CD4-positive, CD25-positive, alpha-beta regulatory T cell (primary cell): ENCODE measurements at regions not wholly inside any gene's neighbourhood (a gene's known extent, or its start where the extent isn't known, plus 50 kb on each side); places are given as distances from the start of the nearest gene placed in this dataset.

Experiments
- ATAC-seq, 2 donors: fragments of 150-1000 bp; cut with Tn5 transposase; one replicate each; pipeline ENCODE4 v1.10.0; 2021; ENCODE audit warnings: low read depth in 2 of 2, moderate number of reproducible peaks in 2 of 2, moderate library complexity in 1 of 2
- DNase-seq, 3 donors: peaks; one replicate each; pipeline versions ENCODE4 v3.0.0 to v3.0.0-alpha.2; 2012 to 2022; ENCODE audit warnings: mixed read lengths in 1 of 3
- H3K27ac ChIP-seq: one replicate; pipeline ENCODE4 v1.7.0; 2013; ENCODE audit warnings: mild to moderate bottlenecking, low read length; ENCODE audit not compliant: insufficient read depth, poor library complexity, severe bottlenecking
- H3K27me3 ChIP-seq: one replicate; pipeline ENCODE4 v1.7.0; 2013; ENCODE audit warnings: low read length; ENCODE audit not compliant: control insufficient read depth, insufficient read depth
- H3K36me3 ChIP-seq: one replicate; pipeline ENCODE4 v1.7.0; 2013; ENCODE audit warnings: mild to moderate bottlenecking, low read length, moderate library complexity; ENCODE audit not compliant: control insufficient read depth, insufficient read depth
- H3K4me1 ChIP-seq: 2 replicates; pipeline ENCODE4 v1.7.0; 2013; ENCODE audit warnings: mild to moderate bottlenecking, low read length; ENCODE audit not compliant: insufficient read depth, control insufficient read depth, poor library complexity, severe bottlenecking
- H3K4me3 ChIP-seq: one replicate; pipeline ENCODE4 v1.7.0; 2013; ENCODE audit warnings: low read depth, mild to moderate bottlenecking, low read length, moderate library complexity
- H3K9me3 ChIP-seq, 2 experiments: 1 replicate in 1 of 2; 2 replicates in 1 of 2; pipeline ENCODE4 v1.7.0; 2013; ENCODE audit warnings: low read length in 2 of 2, mild to moderate bottlenecking in 1 of 2, moderate library complexity in 1 of 2; ENCODE audit not compliant: control insufficient read depth in 2 of 2
- H3K27ac Mint-ChIP-seq, 3 donors: one replicate each; pipeline ENCODE4 v1.8.0; 2020 to 2022; ENCODE audit warnings: mild to moderate bottlenecking in 3 of 3, mixed read lengths in 3 of 3, moderate library complexity in 2 of 3
- H3K27me3 Mint-ChIP-seq: one replicate; pipeline ENCODE4 v1.8.0; 2022; ENCODE audit warnings: mild to moderate bottlenecking, mixed read lengths
- H3K36me3 Mint-ChIP-seq: one replicate; pipeline ENCODE4 v1.8.0; 2020; ENCODE audit warnings: mixed read lengths
- H3K4me1 Mint-ChIP-seq, 4 donors: one replicate each; pipeline ENCODE4 v1.8.0; 2020 to 2022; ENCODE audit warnings: mixed read lengths in 4 of 4, mild to moderate bottlenecking in 1 of 4
- H3K4me3 Mint-ChIP-seq, 4 donors: one replicate each; pipeline ENCODE4 v1.8.0; 2020 to 2022; ENCODE audit warnings: mild to moderate bottlenecking in 4 of 4, mixed read lengths in 4 of 4, moderate library complexity in 3 of 4
- H3K9me3 Mint-ChIP-seq, 7 donors: one replicate each; pipeline ENCODE4 v1.8.0; 2020 to 2022; ENCODE audit warnings: mixed read lengths in 7 of 7, mild to moderate bottlenecking in 3 of 7, moderate library complexity in 2 of 7

DNA sequence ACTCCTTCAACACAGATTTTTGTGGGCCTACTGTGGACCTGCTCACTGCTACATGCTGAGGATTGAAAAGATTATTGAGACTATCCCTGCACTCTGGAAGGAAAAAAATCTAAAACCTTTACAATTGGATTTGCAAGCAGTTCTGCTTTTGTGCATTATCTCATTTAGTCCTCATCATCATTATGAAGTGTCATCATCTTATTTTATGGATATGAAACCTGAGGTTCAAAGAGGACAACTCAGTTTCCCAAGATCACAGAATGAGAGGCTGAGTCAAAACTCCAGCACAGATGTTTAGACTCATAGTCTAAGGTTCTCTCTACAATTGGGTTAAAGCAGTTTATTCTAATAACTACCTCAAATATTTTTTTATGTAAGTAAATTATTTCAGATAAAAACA is 160.2 kb upstream of the MARCKS start:
- Mint-ChIP-seq H3K9me3 (peaks cover 0 to 4% (median 0%) of the 10 kb centered on the region in 7 donors), H3K4me1 (no peaks in the 10 kb centered on the region), H3K4me3 (no peak overlapping the region), H3K36me3 (no peaks in the 10 kb centered on the region), H3K27ac (no peak overlapping the region), H3K27me3 (peaks cover 9% of the 10 kb centered on the region)
- H3K4me1 ChIP-seq: no peaks in the 10 kb centered on the region
- no peak for ATAC-seq
- H3K27ac ChIP-seq: no peak overlapping the region
- no peaks in the 10 kb centered on the region for H3K27me3 ChIP-seq
- no peaks in the 10 kb centered on the region for H3K9me3 ChIP-seq
- H3K4me3 ChIP-seq: no peak overlapping the region
- no peaks in the 10 kb centered on the region for H3K36me3 ChIP-seq
- no peak for DNase-seq

DNA sequence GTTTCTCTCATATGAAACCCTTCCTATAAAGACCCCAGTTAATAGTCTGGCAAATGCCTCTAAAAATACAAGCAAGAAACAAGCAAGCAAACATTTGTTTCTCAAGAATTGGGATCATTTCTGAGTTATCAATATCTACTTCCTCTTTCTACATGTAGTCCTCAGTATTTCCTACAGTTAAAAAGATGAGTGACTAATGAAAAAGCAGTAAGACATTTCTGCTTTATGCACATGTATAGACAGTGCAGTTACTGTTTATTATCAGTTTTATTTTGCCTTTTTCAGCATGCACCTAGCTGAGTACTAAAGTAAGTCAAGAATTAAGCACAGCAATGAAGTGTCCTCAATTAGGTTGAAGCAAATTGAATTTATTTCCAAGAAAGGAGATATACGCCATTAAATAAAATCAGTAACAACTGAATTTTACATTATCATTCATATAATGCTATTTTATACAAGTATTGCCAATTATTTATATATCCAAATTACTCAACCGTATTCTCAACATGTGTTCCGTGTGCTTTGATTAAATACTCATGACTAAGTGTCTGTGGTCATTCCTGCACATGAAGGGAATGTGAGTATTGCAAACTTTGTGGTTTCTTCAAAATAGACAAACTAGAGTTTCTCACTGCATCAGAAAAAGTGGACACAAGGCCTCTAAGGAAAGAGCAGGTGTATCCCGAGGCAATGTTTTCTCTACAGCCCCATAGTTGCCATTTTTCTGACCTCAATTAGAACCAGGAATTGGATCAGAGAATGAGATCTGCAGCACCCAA is 159.3 kb upstream of the MARCKS start:
- Histone ChIP-seq H3K27ac (no peak overlapping the region), H3K4me3 (no peak overlapping the region), H3K36me3 (no peaks in the 10 kb centered on the region), H3K4me1 (no peaks in the 10 kb centered on the region), H3K27me3 (no peaks in the 10 kb centered on the region), H3K9me3 (no peaks in the 10 kb centered on the region)
- Mint-ChIP-seq H3K4me1 (peaks cover 0 to 2% (median 0%) of the 10 kb centered on the region in 4 donors), H3K27ac (no peak overlapping the region), H3K36me3 (no peaks in the 10 kb centered on the region), H3K27me3 (peaks cover 9% of the 10 kb centered on the region), H3K4me3 (no peak overlapping the region), H3K9me3 (peaks cover 0 to 5% (median 2%) of the 10 kb centered on the region in 7 donors)
- ATAC-seq (no peak), DNase-seq (no peak)

- Histone ChIP-seq H3K27me3 (no peaks in the 10 kb centered on the region), H3K4me3 (no peak overlapping the region), H3K9me3 (no peaks in the 10 kb centered on the region), H3K4me1 (no peaks in the 10 kb centered on the region), H3K36me3 (no peaks in the 10 kb centered on the region), H3K27ac (no peak overlapping the region)
- H3K9me3 Mint-ChIP-seq: peaks cover 0 to 5% (median 2%) of the 10 kb centered on the region in 7 donors
- ATAC-seq (no peak), DNase-seq (no peak)
- peaks cover 0 to 2% (median 0%) of the 10 kb centered on the region in 4 donors for H3K4me1 Mint-ChIP-seq
- peaks cover 9% of the 10 kb centered on the region for H3K27me3 Mint-ChIP-seq
- no peaks in the 10 kb centered on the region for H3K36me3 Mint-ChIP-seq
- H3K4me3 Mint-ChIP-seq: no peak overlapping the region
- peak overlapping the region in 1 of 3 donors; percentile 21 for H3K27ac Mint-ChIP-seq
These were observed 157.9 kb upstream of the MARCKS start for GRCh38 chr6:113699239-113699638.

DNA sequence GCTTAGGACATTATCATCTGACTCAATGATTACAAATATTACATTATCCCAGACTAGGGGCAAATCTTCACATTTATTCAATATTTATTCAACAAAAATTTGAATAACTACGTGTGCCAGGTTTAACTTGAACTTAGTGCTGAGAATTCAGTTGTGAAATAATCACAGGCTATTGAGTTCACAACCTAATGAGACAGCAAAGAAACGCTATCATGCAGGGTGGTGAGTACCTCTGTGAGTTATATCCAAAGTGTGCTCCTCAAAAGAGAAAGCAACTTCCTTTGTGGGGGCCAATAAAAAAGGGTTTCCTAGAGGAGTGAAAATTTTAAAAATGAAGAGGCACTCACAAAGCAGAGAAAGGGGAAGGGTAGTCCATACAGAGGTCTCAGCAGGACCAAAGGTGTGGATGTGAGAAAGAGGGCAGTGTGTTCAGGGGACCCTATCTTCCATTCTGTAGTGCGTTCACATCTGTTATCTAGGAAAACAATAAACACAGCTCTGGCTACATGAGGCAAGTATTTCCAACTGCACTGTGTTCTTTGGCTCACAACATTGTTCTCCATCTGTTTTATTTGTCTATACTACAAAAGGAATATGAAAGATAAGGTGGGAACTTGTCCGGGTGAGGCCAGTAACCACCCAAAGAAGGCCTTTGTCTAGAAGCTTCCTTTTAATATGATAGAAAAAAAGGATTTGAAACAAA is 155.4 kb upstream of the MARCKS start:
- Mint-ChIP-seq H3K4me1 (peaks cover 0 to 2% (median 0%) of the 10 kb centered on the region in 4 donors), H3K27me3 (peaks cover 4% of the 10 kb centered on the region), H3K27ac (no peak overlapping the region), H3K9me3 (peaks cover 0 to 5% (median 0%) of the 10 kb centered on the region in 7 donors), H3K36me3 (no peaks in the 10 kb centered on the region), H3K4me3 (no peak overlapping the region)
- no peaks in the 10 kb centered on the region for H3K4me1 ChIP-seq
- H3K4me3 ChIP-seq: no peak overlapping the region
- H3K9me3 ChIP-seq: no peaks in the 10 kb centered on the region
- no peaks in the 10 kb centered on the region for H3K27me3 ChIP-seq
- no peak overlapping the region for H3K27ac ChIP-seq
- H3K36me3 ChIP-seq: no peaks in the 10 kb centered on the region
- DNase-seq (no peak), ATAC-seq (no peak)

DNA sequence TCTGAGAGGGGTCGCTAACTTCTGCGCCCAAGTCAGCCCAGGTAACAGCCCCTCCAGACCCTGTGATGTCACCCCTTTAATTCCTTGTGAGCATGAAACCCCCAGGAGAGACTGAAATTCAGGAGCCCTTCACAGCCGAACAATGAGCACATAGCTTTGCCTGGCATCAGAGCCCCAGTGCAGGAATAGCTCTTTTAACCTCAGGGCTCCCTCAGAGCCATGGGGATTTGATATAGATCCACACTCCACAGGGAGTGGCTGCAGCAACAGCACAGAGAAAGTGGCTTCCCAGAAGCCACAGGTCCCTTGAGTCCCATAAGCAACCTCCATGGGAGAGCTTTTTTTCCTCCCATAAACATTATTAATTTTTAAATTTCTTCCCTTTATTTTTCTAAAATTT is 150.0 kb upstream of the MARCKS start:
- no peak for ATAC-seq
- Mint-ChIP-seq H3K27me3 (peaks cover 4% of the 10 kb centered on the region), H3K4me3 (no peak overlapping the region), H3K9me3 (peaks cover 0 to 5% (median 0%) of the 10 kb centered on the region in 7 donors), H3K36me3 (no peaks in the 10 kb centered on the region), H3K4me1 (peaks cover 0 to 2% (median 0%) of the 10 kb centered on the region in 4 donors), H3K27ac (no peak overlapping the region)
- Histone ChIP-seq H3K9me3 (no peaks in the 10 kb centered on the region), H3K36me3 (no peaks in the 10 kb centered on the region), H3K27ac (no peak overlapping the region), H3K4me1 (no peaks in the 10 kb centered on the region), H3K27me3 (no peaks in the 10 kb centered on the region), H3K4me3 (no peak overlapping the region)
- no peak for DNase-seq

DNA sequence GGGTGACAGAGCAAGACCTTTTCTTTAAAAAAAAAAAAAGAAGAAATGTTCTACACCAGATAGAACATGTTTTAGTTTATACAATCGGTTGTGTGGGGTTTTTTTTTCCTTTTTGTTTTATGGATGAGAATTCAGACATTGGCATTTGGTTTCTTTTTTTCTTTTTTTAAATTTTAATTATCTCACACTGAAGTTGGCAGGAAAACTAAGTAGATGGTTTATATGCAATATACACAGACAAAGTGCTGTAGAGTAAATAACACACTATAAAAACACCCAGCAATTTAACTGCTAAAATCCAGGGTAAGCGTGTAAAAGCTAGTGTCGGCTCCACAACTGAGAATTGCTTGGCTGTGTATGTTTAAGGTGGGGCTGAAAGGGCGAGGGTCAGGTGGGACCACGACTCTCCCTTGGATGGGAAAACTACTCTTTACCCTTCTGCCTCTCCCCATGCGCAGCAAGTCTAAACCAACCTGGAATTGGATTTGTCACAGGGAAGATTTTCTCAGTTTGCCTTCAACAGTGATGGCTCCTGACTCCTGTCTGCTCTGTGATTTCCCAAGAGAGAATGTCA is 147.1 kb upstream of the MARCKS start:
- DNase-seq (no peak), ATAC-seq (no peak)
- H3K4me1 Mint-ChIP-seq: no peaks in the 10 kb centered on the region
- H3K27ac Mint-ChIP-seq: no peak overlapping the region
- no peaks in the 10 kb centered on the region for H3K9me3 Mint-ChIP-seq
- H3K4me3 Mint-ChIP-seq: no peak overlapping the region
- no peaks in the 10 kb centered on the region for H3K36me3 Mint-ChIP-seq
- H3K4me1 ChIP-seq: no peaks in the 10 kb centered on the region
- peaks cover 4% of the 10 kb centered on the region for H3K27me3 Mint-ChIP-seq
- H3K36me3 ChIP-seq: no peaks in the 10 kb centered on the region
- no peaks in the 10 kb centered on the region for H3K9me3 ChIP-seq
- no peak overlapping the region for H3K27ac ChIP-seq
- no peaks in the 10 kb centered on the region for H3K27me3 ChIP-seq
- H3K4me3 ChIP-seq: no peak overlapping the region

DNA sequence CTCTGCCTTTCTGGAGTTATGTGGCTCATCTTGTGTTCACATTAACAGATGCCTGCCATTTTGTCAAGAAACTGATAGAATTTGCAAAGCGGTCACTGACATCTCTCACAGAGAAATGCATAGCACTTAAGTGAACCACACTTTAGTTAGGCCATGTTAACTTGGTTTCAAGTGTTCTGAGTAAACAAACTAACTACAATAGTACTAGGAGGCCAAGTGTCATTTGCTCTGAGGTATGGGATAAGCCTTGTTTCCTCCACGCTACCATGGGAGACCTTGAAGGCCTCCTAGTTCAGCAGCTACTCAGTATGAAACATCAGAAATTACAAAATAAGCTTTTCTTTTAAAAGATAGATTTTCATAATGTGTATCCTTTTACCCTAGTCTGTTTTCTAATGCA is 143.5 kb upstream of the MARCKS start:
- Histone ChIP-seq H3K4me3 (no peak overlapping the region), H3K27me3 (no peaks in the 10 kb centered on the region), H3K4me1 (no peaks in the 10 kb centered on the region), H3K36me3 (no peaks in the 10 kb centered on the region), H3K27ac (no peak overlapping the region), H3K9me3 (no peaks in the 10 kb centered on the region)
- Mint-ChIP-seq H3K36me3 (no peaks in the 10 kb centered on the region), H3K4me1 (no peaks in the 10 kb centered on the region), H3K9me3 (peaks cover 0 to 5% (median 0%) of the 10 kb centered on the region in 7 donors), H3K27me3 (no peaks in the 10 kb centered on the region), H3K27ac (no peak overlapping the region), H3K4me3 (no peak overlapping the region)
- no peak for DNase-seq
- ATAC-seq: no peak
